Gastroesophageal sphincter (tissue), 4 donors: ENCODE measurements at regions not wholly inside any gene's neighbourhood (a gene's known extent, or its start where the extent isn't known, plus 50 kb on each side); places are given as distances from the start of the nearest gene placed in this dataset.

Experiments used
- ATAC-seq: fragments of 150-250 bp; one replicate; pipeline ENCODE4 v1.9.1; 2016; ENCODE audit warnings: mild to moderate bottlenecking, moderate library complexity
- H3K27ac ChIP-seq, 4 donors: fragments of 200-600 bp; sonication (generic) in 3 of 4; 1 replicate in 3 of 4; 2 replicates in 1 of 4; pipeline ENCODE4 v1.5.1; 2016 to 2019
- H3K27me3 ChIP-seq: fragments of 200-600 bp; sonication (generic); one replicate; pipeline ENCODE4 v1.5.1; 2019
- H3K36me3 ChIP-seq, 2 donors: fragments of 200-600 bp; sonication (generic); one replicate each; pipeline ENCODE4 v1.5.1; 2019; ENCODE audit warnings: control low read depth in 1 of 2
- H3K4me1 ChIP-seq, 3 donors: fragments of 200-600 bp; sonication (generic); 1 replicate in 2 of 3; 2 replicates in 1 of 3; pipeline ENCODE4 v1.5.1; 2016 to 2019; ENCODE audit warnings: control low read depth in 2 of 3
- H3K4me3 ChIP-seq, 2 donors: fragments of 200-600 bp; sonication (generic); one replicate each; pipeline ENCODE4 v1.5.1; 2019; ENCODE audit warnings: mild to moderate bottlenecking in 1 of 2, moderate library complexity in 1 of 2
- H3K9me3 ChIP-seq, 3 donors: fragments of 200-600 bp; sonication (generic); one replicate each; pipeline ENCODE4 v1.5.1; 2017 to 2019; ENCODE audit warnings: control low read depth in 2 of 3
- CTCF ChIP-seq, 4 experiments: fragments of 200-600 bp in 2 of 4; fragments of 450-650 bp in 2 of 4; sonication (generic) in 1 of 4; IDR thresholded peaks; one replicate each; pipeline ENCODE4 v1.5.1; 2017 to 2019; ENCODE audit warnings: antibody characterized with exemption in 4 of 4, mild to moderate bottlenecking in 2 of 4, moderate library complexity in 2 of 4
- EP300 ChIP-seq: sonication (generic); formaldehyde crosslinking; IDR thresholded peaks from one replicate; pipeline ENCODE4 v1.6.1; 2017; ENCODE audit warnings: antibody characterized with exemption, mild to moderate bottlenecking
- POLR2A ChIP-seq, 2 donors: fragments of 450-650 bp; IDR thresholded peaks; one replicate each; pipeline ENCODE4 v1.6.1; 2017; ENCODE audit warnings: antibody characterized with exemption in 2 of 2, mild to moderate bottlenecking in 2 of 2, moderate library complexity in 1 of 2
- POLR2AphosphoS5 ChIP-seq: sonication (generic); formaldehyde crosslinking; IDR thresholded peaks from one replicate; pipeline ENCODE4 v1.6.1; 2017; ENCODE audit warnings: antibody characterized with exemption
- WGBS, 2 donors: methylation state at CpG; one replicate each; pipeline ENCODE4 v1.1.5; 2018; ENCODE audit warnings: low coverage in 1 of 2; 5-methylcytosine and 5-hydroxymethylcytosine counted together

- 68 to 71% methylated on average over 5 of the region's 5 CpGs for WGBS, 2 donors
- peaks cover 13% of the 10 kb centered on the region for H3K27me3 ChIP-seq
- no peaks in the 10 kb centered on the region for H3K36me3 ChIP-seq
- no peak overlapping the region for H3K27ac ChIP-seq
- peaks cover 0 to 14% (median 0%) of the 10 kb centered on the region in 3 donors for H3K9me3 ChIP-seq
- no peaks in the 10 kb centered on the region for H3K4me1 ChIP-seq
- no peak for ATAC-seq
- no peak overlapping the region for H3K4me3 ChIP-seq
- no peak for TF ChIP-seq EP300
- no peak for TF ChIP-seq CTCF (IDR thresholded peaks at IDR 0.05)
- no peak for TF ChIP-seq POLR2AphosphoS5
- TF ChIP-seq POLR2A (IDR thresholded peaks at IDR 0.05), result no peak
These were observed 287.4 kb upstream of the FOXK1 start for GRCh38 chr7:4394736-4395135.

- no peak for TF ChIP-seq CTCF (IDR thresholded peaks at IDR 0.05)
- H3K4me3 ChIP-seq, result no peak overlapping the region
- H3K27ac ChIP-seq, result no peak overlapping the region
- ATAC-seq, result no peak
- H3K36me3 ChIP-seq, result no peaks in the 10 kb centered on the region
- no peaks in the 10 kb centered on the region for H3K4me1 ChIP-seq
- H3K9me3 ChIP-seq, result peaks cover 0 to 14% (median 0%) of the 10 kb centered on the region in 3 donors
- H3K27me3 ChIP-seq, result peaks cover 9% of the 10 kb centered on the region
- 89 to 92% methylated on average over 3 to 4 of the region's 4 CpGs for WGBS, 2 donors
These were observed 283.0 kb upstream of the FOXK1 start for GRCh38 chr7:4399121-4399520.

DNA sequence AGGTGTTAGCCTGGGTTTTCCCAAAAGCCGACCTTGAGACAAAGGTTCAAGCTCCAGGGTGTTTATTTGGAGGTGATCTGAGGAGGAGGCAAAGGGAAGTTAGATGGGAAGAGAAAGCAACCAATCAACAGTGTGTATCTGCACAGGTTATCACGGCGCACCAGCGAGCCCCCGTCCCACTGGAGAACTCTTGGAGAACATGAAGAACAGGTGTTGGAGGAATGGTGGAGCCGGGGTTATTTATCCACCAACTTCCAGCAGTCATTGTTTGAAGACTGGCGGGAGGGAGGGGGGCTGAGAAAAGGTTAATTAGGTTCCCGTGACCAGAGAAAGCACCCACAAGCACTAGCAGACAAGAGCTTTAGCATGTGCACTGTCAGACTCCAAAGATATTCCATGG lies 282.5 kb upstream of the FOXK1 start:
- Histone ChIP-seq H3K36me3 (no peaks in the 10 kb centered on the region), H3K27ac (no peak overlapping the region), H3K4me1 (no peaks in the 10 kb centered on the region), H3K27me3 (peaks cover 9% of the 10 kb centered on the region), H3K9me3 (peaks cover 0 to 14% (median 0%) of the 10 kb centered on the region in 3 donors), H3K4me3 (no peak overlapping the region)
- ATAC-seq, result no peak
- WGBS, 2 donors, result 90 to 100% methylated on average over 5 to 8 of the region's 8 CpGs
- TF ChIP-seq POLR2AphosphoS5 (no peak), CTCF (IDR thresholded peaks at IDR 0.05) (no peak), POLR2A (IDR thresholded peaks at IDR 0.05) (no peak), EP300 (no peak)

- no peak overlapping the region for H3K4me3 ChIP-seq
- H3K9me3 ChIP-seq, result peaks cover 0 to 15% (median 0%) of the 10 kb centered on the region in 3 donors
- H3K27ac ChIP-seq, result no peak overlapping the region
- no peaks in the 10 kb centered on the region for H3K36me3 ChIP-seq
- peaks cover 1% of the 10 kb centered on the region for H3K27me3 ChIP-seq
- TF ChIP-seq POLR2AphosphoS5, result no peak
- TF ChIP-seq POLR2A (IDR thresholded peaks at IDR 0.05), result no peak
- TF ChIP-seq EP300, result no peak
- TF ChIP-seq CTCF (IDR thresholded peaks at IDR 0.05), result no peak
- no peak for ATAC-seq
- 68 to 69% methylated on average over 6 to 7 of the region's 7 CpGs for WGBS, 2 donors
- H3K4me1 ChIP-seq, result no peaks in the 10 kb centered on the region
These were observed 275.6 kb upstream of the FOXK1 start for GRCh38 chr7:4406288-4407058.

- 81 to 82% methylated on average over 7 to 10 of the region's 10 CpGs for WGBS, 2 donors
- no peak overlapping the region for H3K27ac ChIP-seq
- no peaks in the 10 kb centered on the region for H3K4me1 ChIP-seq
- no peaks in the 10 kb centered on the region for H3K36me3 ChIP-seq
- peaks cover 7% of the 10 kb centered on the region for H3K27me3 ChIP-seq
- H3K4me3 ChIP-seq, result no peak overlapping the region
- no peak for ATAC-seq
- TF ChIP-seq CTCF (IDR thresholded peaks at IDR 0.05) (no peak), POLR2AphosphoS5 (no peak), POLR2A (IDR thresholded peaks at IDR 0.05) (no peak), EP300 (no peak)
- H3K9me3 ChIP-seq, result peaks cover 0 to 35% (median 0%) of the 10 kb centered on the region in 3 donors
These were observed 272.1 kb upstream of the FOXK1 start for GRCh38 chr7:4409946-4410345.
